BE2C (cell line): ENCODE measurements at regions not wholly inside any gene's neighbourhood (a gene's known extent, or its start where the extent isn't known, plus 50 kb on each side); places are given as distances from the start of the nearest gene placed in this dataset.
A peak's percentile ranks its signal among the peaks of the same experiment; 100 is the strongest.

Experiments used
- DNase-seq: peaks from one replicate; pipeline ENCODE4 v3.0.0-alpha.2; 2020
- H3K27me3 ChIP-seq: fragments of 250-450 bp; sonication (Bioruptor Pico); 2 replicates; pipeline ENCODE4 v1.5.1; 2020; ENCODE audit warnings: mild to moderate bottlenecking
- H3K36me3 ChIP-seq: fragments of 250-450 bp; sonication (Bioruptor Pico); 2 replicates; pipeline ENCODE4 v1.5.1; 2020; ENCODE audit warnings: mild to moderate bottlenecking
- H3K4me1 ChIP-seq: fragments of 250-450 bp; sonication (Bioruptor Pico); 2 replicates; pipeline ENCODE4 v1.5.1; 2020
- H3K4me3 ChIP-seq: 2 replicates; pipeline ENCODE4 v1.5.1; 2011; ENCODE audit warnings: low read depth, low read length
- H3K9me3 ChIP-seq: fragments of 250-450 bp; sonication (Bioruptor Pico); 2 replicates; pipeline ENCODE4 v1.5.1; 2020
- CTCF ChIP-seq: IDR thresholded peaks from 2 replicates; pipeline ENCODE4 v1.5.1; 2012; ENCODE audit warnings: mild to moderate bottlenecking, low read depth, low read length

GRCh38 chr4:137981277-137981676, 260.9 kb downstream of the SLC7A11 start:
- Histone ChIP-seq H3K4me3 (no peak overlapping the region), H3K36me3 (no peaks in the 10 kb centered on the region), H3K4me1 (no peaks in the 10 kb centered on the region), H3K9me3 (no peaks in the 10 kb centered on the region), H3K27me3 (no peaks in the 10 kb centered on the region)
- 0 out of 2 replicates have a peak, but pooled peaks have one; percentile 20 for TF ChIP-seq CTCF
- no peak for DNase-seq

GRCh38 chr4:137980641-137981040, 261.5 kb downstream of the SLC7A11 start:
- Histone ChIP-seq H3K27me3 (no peaks in the 10 kb centered on the region), H3K36me3 (no peaks in the 10 kb centered on the region), H3K4me3 (no peak overlapping the region), H3K9me3 (no peaks in the 10 kb centered on the region), H3K4me1 (no peaks in the 10 kb centered on the region)
- TF ChIP-seq CTCF, result no peak
- DNase-seq, result no peak

- no peaks in the 10 kb centered on the region for H3K27me3 ChIP-seq
- no peak for DNase-seq
- TF ChIP-seq CTCF, result no peak
- H3K4me3 ChIP-seq, result no peak overlapping the region
- no peaks in the 10 kb centered on the region for H3K9me3 ChIP-seq
- H3K36me3 ChIP-seq, result no peaks in the 10 kb centered on the region
- no peaks in the 10 kb centered on the region for H3K4me1 ChIP-seq
Measured at GRCh38 chr4:137979938-137980337, 262.2 kb downstream of the SLC7A11 start.

- Histone ChIP-seq H3K4me3 (no peak overlapping the region), H3K4me1 (no peaks in the 10 kb centered on the region), H3K9me3 (no peaks in the 10 kb centered on the region), H3K36me3 (no peaks in the 10 kb centered on the region), H3K27me3 (no peaks in the 10 kb centered on the region)
- TF ChIP-seq CTCF, result no peak
- DNase-seq, result no peak
Measured at GRCh38 chr4:137968956-137969678, 273.0 kb downstream of the SLC7A11 start.

- no peak for DNase-seq
- H3K4me1 ChIP-seq, result no peaks in the 10 kb centered on the region
- H3K27me3 ChIP-seq, result no peaks in the 10 kb centered on the region
- H3K9me3 ChIP-seq, result no peaks in the 10 kb centered on the region
- H3K4me3 ChIP-seq, result no peak overlapping the region
- no peaks in the 10 kb centered on the region for H3K36me3 ChIP-seq
- no peak for TF ChIP-seq CTCF
Measured at GRCh38 chr4:137967480-137968190, 274.5 kb downstream of the SLC7A11 start.

- Histone ChIP-seq H3K36me3 (no peaks in the 10 kb centered on the region), H3K27me3 (no peaks in the 10 kb centered on the region), H3K4me1 (no peaks in the 10 kb centered on the region), H3K9me3 (no peaks in the 10 kb centered on the region), H3K4me3 (no peak overlapping the region)
- no peak for TF ChIP-seq CTCF
- no peak for DNase-seq
Measured at GRCh38 chr4:137966504-137966903, 275.6 kb downstream of the SLC7A11 start.
